HCT116 (cell line): ENCODE measurements at regions not wholly inside any gene's neighbourhood (a gene's known extent, or its start where the extent isn't known, plus 50 kb on each side); places are given as distances from the start of the nearest gene placed in this dataset.
A peak's percentile ranks its signal among the peaks of the same experiment; 100 is the strongest.

Experiments used
- ATAC-seq: fragments of 200-7000 bp; cut with Tn5 transposase; 2 replicates; pipeline ENCODE4 v1.9.1; 2020; ENCODE audit warnings: mild to moderate bottlenecking, moderate library complexity
- BruUV-seq: library from RNA; stranded (reverse); fragments of 400-500 nt; replicated peaks from 2 replicates; lab custom pipeline; 2021; lab: Mats Ljungman, UMichigan
- CTCF ChIA-PET: fragments of 300-600 bp; sonication (Branson Sonifier 250); formaldehyde crosslinking; loops from one replicate; lab custom pipeline; 2021; ENCODE audit warnings: antibody characterized with exemption; lab: Charles Lee
- POLR2A ChIA-PET: fragments of 300-600, 350-600 bp; sonication (Branson Sonifier 250); formaldehyde crosslinking; loops from one replicate; lab custom pipeline; 2021; ENCODE audit warnings: antibody characterized with exemption; lab: Charles Lee
- RAD21 ChIA-PET, 2 experiments: fragments of 300-600 bp; sonication (Branson Sonifier 250); formaldehyde crosslinking; loops; one replicate each; lab custom pipeline; 2023; ENCODE audit warnings: low total read pairs in 2 of 2; ENCODE audit not compliant: uncharacterized antibody in 2 of 2, unreplicated experiment in 2 of 2, low non-redundant PET in 1 of 2; lab: Charles Lee
- DNase-seq: peaks from one replicate; pipeline ENCODE4 v3.0.0-alpha.2; 2010; ENCODE audit warnings: low read depth, low spot score
- H2AFZ ChIP-seq: fragments of 200-600 bp; shearing (Covaris generic), sonication (generic); 2 replicates; pipeline ENCODE4 v1.6.1; 2017; ENCODE audit warnings: low read depth, mixed run types, mixed read lengths, antibody characterized with exemption, low read length; ENCODE audit not compliant: poor library complexity, severe bottlenecking
- H3K27ac ChIP-seq: 2 replicates; pipeline ENCODE4 v1.5.1; 2012; ENCODE audit warnings: low read depth, low read length
- H3K27me3 ChIP-seq: fragments of 200-600 bp; sonication (generic); 2 replicates; pipeline ENCODE4 v1.6.1; 2016; ENCODE audit warnings: mixed run types, low read length, mixed read lengths; ENCODE audit not compliant: insufficient read depth
- H3K36me3 ChIP-seq, 2 experiments: fragments of 200-500 bp in 1 of 2; fragments of 200-600 bp in 1 of 2; sonication (Bioruptor generic) in 1 of 2; sonication (generic) in 1 of 2; 2 replicates each; pipeline versions ENCODE4 v1.5.1 to v1.6.1; 2014 to 2016; ENCODE audit warnings: low read length in 2 of 2, inconsistent platforms in 1 of 2, mixed read lengths in 1 of 2, mixed run types in 1 of 2; ENCODE audit not compliant: insufficient read depth in 2 of 2, control insufficient read depth in 1 of 2
- H3K4me1 ChIP-seq, 2 experiments: fragments of 200-600 bp in 1 of 2; sonication (generic) in 1 of 2; 2 replicates each; pipeline versions ENCODE4 v1.5.1 to v1.6.1; 2012 to 2017; ENCODE audit warnings: low read length in 2 of 2, inconsistent platforms in 1 of 2, mild to moderate bottlenecking in 1 of 2, mixed read lengths in 1 of 2, mixed run types in 1 of 2, moderate library complexity in 1 of 2; ENCODE audit not compliant: insufficient read depth in 2 of 2, control insufficient read depth in 1 of 2
- H3K4me2 ChIP-seq: fragments of 200-600 bp; sonication (generic); 2 replicates; pipeline ENCODE4 v1.6.1; 2017; ENCODE audit warnings: mixed run types, low read length, mixed read lengths
- H3K4me3 ChIP-seq, 2 experiments: fragments of 200-600 bp in 1 of 2; sonication (generic) in 1 of 2; replicated peaks in 1 of 2; 2 replicates each; pipeline ENCODE4 v1.5.1; 2011 to 2016; ENCODE audit warnings: low read length in 2 of 2, control low read depth in 1 of 2, low read depth in 1 of 2, mild to moderate bottlenecking in 1 of 2, mixed read lengths in 1 of 2, mixed run types in 1 of 2
- H3K79me2 ChIP-seq: fragments of 200-600 bp; sonication (generic); 2 replicates; pipeline ENCODE4 v1.6.1; 2017; ENCODE audit warnings: mild to moderate bottlenecking, mixed run types, low read length, moderate library complexity, mixed read lengths; ENCODE audit not compliant: insufficient read depth
- H3K9ac ChIP-seq: fragments of 200-600 bp; sonication (generic); 2 replicates; pipeline ENCODE4 v1.6.1; 2016; ENCODE audit warnings: low read length, mixed read lengths
- H3K9me2 ChIP-seq: fragments of 200-600 bp; sonication (generic), shearing (Covaris generic); 2 replicates; pipeline ENCODE4 v1.6.1; 2017; ENCODE audit warnings: mixed run types, mild to moderate bottlenecking, moderate library complexity; ENCODE audit not compliant: insufficient read depth
- H3K9me3 ChIP-seq, 2 experiments: fragments of 200-500 bp in 1 of 2; fragments of 200-600 bp in 1 of 2; sonication (Bioruptor generic) in 1 of 2; sonication (generic) in 1 of 2; 2 replicates each; pipeline ENCODE4 v1.6.1; 2014 to 2017; ENCODE audit warnings: low read length in 2 of 2, mixed read lengths in 2 of 2, inconsistent platforms in 1 of 2, low read depth in 1 of 2, mild to moderate bottlenecking in 1 of 2, mixed run types in 1 of 2, moderate library complexity in 1 of 2; ENCODE audit not compliant: control insufficient read depth in 1 of 2, insufficient read depth in 1 of 2
- H4K20me1 ChIP-seq: fragments of 200-600 bp; sonication (generic), shearing (Covaris generic); 2 replicates; pipeline ENCODE4 v1.6.1; 2017; ENCODE audit warnings: mixed run types, mild to moderate bottlenecking, moderate library complexity; ENCODE audit not compliant: insufficient read depth
- ATF3 ChIP-seq: IDR thresholded peaks from 2 replicates; pipeline ENCODE4 v1.6.1; 2012
- ELF1 ChIP-seq: IDR thresholded peaks from 2 replicates; pipeline ENCODE4 v1.6.1; 2012; ENCODE audit warnings: low read depth, borderline replicate concordance
- EZH2phosphoT487 ChIP-seq: fragments of 200-600 bp; IDR thresholded peaks from 2 replicates; pipeline ENCODE4 v1.6.1; 2018; ENCODE audit warnings: antibody characterized with exemption, borderline replicate concordance
- POLR2AphosphoS5 ChIP-seq: IDR thresholded peaks from 2 replicates; pipeline ENCODE4 v1.6.1; 2011; ENCODE audit warnings: mild to moderate bottlenecking, low read depth, low read length, moderate library complexity
- ZFX ChIP-seq: fragments of 450-650 bp; IDR thresholded peaks from 2 replicates; pipeline ENCODE4 v1.6.1; 2017
- intact Hi-C: fragments of 100-400 bp; cut with micrococcal nuclease; formaldehyde crosslinking; loops from 2 replicates; pipeline ENCODE4 v1.10.0; 2022

- Histone ChIP-seq H3K36me3 (no peaks in the 10 kb centered on the region), H3K27ac (peak overlapping the region; percentile 68), H3K9me2 (no peaks in the 10 kb centered on the region), H3K4me1 (peaks cover 49 to 88% of the 10 kb centered on the region in 2 experiments), H2AFZ (peak overlapping the region; percentile 86), H3K27me3 (no peaks in the 10 kb centered on the region), H3K9ac (peak overlapping the region; percentile 70), H3K9me3 (no peaks in the 10 kb centered on the region), H3K4me3 (peak overlapping the region; percentile 42 to 53), H3K79me2 (no peaks in the 10 kb centered on the region), H4K20me1 (no peaks in the 10 kb centered on the region), H3K4me2 (peak overlapping the region; percentile 94)
- DNase-seq (peak; percentile 59), ATAC-seq (peak; percentile 64)
- ChIA-PET RAD21 (no interaction called here), POLR2A (interaction anchor here (0.6 to 1.5 kb wide), 6 partner anchors 69 to 751 kb away, joined by 3 to 8 read pairs (median 4); partner anchors contain the start of gene FOXO3), CTCF (no interaction called here)
- TF ChIP-seq ATF3 (no peak), ELF1 (no peak), ZFX (no peak), POLR2AphosphoS5 (peak; percentile 42; the same call in 1 of the 2 replicates)
- no TSS peak for BruUV-seq
- intact Hi-C loops: no loop called here
Observed at GRCh38 chr6:108736002-108736361, 112.2 kb upstream of the ARMC2 start.

- peak; percentile 78 for DNase-seq
- Histone ChIP-seq H3K36me3 (no peaks in the 10 kb centered on the region), H4K20me1 (no peaks in the 10 kb centered on the region), H3K9ac (peak overlapping the region; percentile 70), H3K4me3 (peak overlapping the region; percentile 14 to 53), H3K27me3 (no peaks in the 10 kb centered on the region), H3K4me1 (peaks cover 49 to 85% of the 10 kb centered on the region in 2 experiments), H3K79me2 (no peaks in the 10 kb centered on the region), H3K9me2 (no peaks in the 10 kb centered on the region), H3K9me3 (no peaks in the 10 kb centered on the region), H3K4me2 (peak overlapping the region; percentile 94), H2AFZ (peak overlapping the region; percentile 77), H3K27ac (peak overlapping the region; percentile 68; the same call in 1 of the 2 replicates)
- no TSS peak for BruUV-seq
- ChIA-PET CTCF (no interaction called here), RAD21 (interaction anchor here in 1 of 2 experiments (0.7 kb wide), 1 partner anchor 558 kb away, joined by 3 read pairs; no protein-coding TSS in a partner anchor), POLR2A (interaction anchor here (0.6 to 1.5 kb wide), 5 partner anchors 158 to 750 kb away, joined by 3 to 8 read pairs (median 4); no protein-coding TSS in a partner anchor)
- intact Hi-C loops: loop anchor here (1.0 kb wide), 1 partner anchor 178 kb away; no protein-coding TSS in a partner anchor
- ATAC-seq: peak; percentile 54
- TF ChIP-seq POLR2AphosphoS5: peak; percentile 39; the same call in 1 of the 2 replicates
- no peak for TF ChIP-seq EZH2phosphoT487
Observed at GRCh38 chr6:108736832-108737231, 111.4 kb upstream of the ARMC2 start.
